ENCODE measurements at regions not wholly inside any gene's neighbourhood (a gene's known extent, or its start where the extent isn't known, plus 50 kb on each side); places are given as distances from the start of the nearest gene placed in this dataset.
"Not testable (repeated sequence)": the region's sequence is repeated elsewhere in the genome, so short reads cannot be mapped to it uniquely, and the experiment has no call there.

DNA sequence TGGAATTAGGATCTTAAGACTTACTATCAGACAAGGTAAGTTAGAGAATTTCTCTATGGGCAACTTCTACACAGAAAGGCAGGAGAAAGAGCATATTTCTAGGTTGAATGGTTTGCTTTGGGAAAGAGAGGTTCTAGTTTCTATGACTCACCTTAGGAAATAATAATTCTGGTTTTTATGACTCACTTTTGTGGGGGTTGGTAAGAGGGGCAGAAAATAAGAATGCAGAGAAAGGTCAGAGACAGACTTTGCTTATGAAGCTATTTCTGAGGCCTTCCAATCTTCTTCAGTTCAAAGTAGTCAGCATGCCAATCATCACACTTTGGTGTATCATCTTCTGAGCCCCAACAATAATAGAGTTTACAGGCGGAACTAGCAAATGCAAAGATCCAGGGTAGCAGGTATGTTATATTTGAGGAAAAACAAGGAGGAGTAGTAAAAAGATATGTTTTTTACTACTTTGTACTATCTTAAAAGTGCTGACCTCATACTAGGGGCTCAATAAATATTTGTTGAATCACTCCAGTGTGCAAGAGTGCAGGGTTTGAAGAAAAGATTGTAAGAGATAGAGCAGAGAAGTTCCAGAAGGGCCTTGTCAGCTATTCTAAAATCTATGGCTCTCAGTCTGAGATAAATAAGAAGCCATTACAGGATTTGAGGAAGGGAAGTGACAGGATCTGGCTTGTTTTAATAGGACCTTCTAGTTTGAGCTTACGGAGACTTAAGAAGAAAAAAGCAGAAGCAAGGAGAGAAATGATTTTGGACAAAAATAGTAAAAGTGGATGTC, 56.7 kb upstream of the LRFN5 start:
- no peak for DNase-seq

DNA sequence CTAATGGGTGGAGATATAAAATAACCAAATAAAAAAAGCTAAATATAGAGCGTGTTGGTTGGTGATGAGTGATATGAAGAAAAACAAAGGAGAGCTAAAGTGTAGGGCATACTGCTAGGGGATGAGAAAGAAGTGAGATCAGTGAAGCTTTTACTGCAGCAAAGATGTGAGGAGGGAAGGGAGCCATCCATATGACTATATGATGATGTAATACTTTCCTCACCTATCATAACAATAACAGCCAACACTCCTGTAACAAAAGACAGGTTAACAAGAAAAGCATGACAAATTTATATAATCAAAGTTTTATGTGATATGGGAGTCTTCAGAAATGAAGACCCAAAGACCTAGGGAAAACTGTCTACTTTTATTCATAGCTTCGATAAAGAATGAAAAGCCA, 57.4 kb upstream of the LRFN5 start:
- DNase-seq = no peak

DNA sequence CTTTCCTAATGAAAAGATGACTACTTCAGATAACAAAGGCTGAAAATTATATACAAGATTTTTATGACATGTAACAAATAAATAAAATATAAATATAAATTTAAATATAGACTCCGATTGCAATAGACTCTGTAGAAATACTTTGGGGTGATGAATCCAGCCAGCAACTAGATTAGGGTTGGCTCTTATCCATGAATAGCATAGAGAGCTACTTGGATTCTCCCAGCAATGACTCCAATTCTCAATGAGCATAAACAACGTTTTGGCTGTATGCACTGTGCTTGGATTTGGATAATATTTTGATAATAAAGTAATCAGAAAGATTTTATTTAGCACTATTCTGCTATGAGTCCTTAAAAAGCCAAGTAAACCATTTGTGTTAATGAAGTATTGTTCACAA, 58.0 kb upstream of the LRFN5 start:
- DNase-seq = no peak

DNA sequence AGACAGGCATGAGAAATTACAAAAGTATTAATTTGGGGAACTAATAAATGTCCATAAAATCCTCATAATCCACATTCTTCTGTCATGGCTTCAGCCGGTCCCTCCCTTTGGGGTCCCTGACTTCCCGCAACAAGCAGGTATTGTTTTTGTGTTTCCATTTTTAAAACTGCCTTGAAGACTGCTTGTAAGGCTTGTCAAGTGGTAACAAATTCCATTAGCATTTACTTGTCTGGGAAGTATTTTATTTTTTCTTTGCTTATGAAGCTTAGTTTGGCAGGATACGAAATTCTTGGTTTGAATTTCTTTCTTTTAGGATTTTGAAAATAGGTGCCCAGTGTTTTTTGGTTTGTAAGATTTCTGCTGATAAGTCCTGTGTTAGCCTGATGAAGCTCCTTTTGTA, 65.3 kb upstream of the LRFN5 start:
- no peak for DNase-seq

DNA sequence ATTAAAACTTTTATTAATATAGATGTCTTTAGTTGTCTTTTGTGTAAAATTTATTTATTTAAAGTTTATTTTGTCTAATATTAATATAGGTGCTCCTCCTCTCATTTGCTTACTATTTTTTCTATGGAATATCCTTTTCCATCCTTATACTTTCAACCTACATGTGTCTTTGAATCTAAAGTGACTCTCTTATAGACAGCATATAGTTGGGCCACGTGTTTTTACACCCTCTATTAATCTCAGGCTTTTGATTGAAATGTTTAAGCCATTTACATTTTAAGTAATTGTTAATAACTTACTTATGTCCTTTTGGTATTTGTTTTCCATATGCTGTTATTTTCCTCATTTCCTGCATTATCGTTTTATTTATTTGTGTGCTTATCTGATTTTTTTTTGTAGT, 74.4 kb upstream of the LRFN5 start:
- no peak for DNase-seq

DNA sequence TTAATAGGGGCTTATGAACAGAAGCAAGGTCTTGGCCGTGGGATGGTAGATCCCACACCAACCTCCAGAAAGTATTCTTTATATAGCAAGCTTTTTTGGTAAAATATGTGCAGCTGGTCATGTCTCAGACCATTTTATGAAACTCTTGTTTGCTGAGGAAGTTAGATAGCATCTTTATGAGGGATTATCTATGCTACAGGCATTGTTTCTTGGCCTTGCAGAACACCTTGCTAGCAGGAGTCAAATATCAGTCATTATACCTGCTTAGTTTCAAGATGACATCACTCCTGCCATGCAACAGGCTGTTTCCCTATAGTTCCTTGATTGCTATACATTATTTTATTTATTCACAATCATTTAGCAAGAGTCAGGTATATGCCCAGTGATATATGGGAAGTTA, 84.8 kb upstream of the LRFN5 start:
- no peak for DNase-seq

DNA sequence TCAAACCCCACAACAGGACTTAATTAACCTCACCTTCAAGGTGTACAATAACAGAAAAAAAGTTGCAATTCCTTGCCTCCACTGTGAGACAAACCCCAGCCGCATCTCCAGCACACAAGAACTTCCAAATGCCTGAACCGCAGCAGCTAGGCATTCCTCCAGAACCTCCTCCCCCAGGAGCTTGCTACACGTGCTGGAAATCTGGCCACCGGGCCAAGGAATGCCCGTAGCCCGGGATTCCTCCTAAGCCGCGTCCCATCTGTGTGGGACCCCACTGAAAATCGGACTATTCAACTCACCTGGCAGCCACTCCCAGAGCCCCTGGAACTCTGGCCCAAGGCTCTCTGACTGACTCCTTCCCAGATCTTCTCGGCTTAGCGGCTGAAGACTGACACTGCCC, 88.6 kb upstream of the LRFN5 start:
- not testable (repeated sequence) for DNase-seq

DNA sequence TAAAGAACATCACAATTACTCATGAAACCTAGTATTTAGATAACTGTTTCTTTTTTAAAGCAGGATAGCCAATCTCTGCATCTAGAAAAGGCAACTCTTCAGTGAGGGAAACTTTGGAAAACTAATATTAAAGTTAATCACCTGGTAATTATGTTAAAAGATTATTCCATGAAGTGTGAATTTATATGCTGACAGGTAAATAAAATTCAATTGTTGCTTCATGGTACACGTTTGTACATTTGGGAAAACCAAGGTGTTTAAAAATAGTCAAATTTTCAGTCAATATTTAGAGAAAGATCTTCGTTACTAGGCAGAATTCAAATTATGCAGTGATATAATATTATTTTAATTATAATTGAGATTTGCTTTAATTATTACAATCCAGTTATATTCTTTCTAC, 100.1 kb upstream of the LRFN5 start:
- no peak for DNase-seq

DNA sequence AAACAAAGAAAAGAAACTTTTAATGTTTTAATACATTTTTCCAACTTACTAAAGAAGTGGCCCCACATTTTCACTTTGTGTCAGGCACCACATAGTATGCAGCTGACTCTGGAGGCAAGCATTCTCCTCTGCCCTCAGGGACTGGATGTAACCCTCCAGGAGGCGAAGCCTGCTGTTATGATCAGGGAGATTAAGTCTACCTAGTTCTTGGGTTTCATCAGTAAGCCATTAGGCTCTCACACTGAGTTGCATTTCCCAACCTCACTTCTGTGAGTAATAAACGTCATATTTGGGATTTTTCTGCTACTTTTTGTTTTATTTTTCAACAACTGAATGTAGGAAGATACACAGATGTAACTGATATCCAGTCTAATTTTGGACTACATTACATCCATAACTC, 101.2 kb upstream of the LRFN5 start:
- DNase-seq = no peak

DNA sequence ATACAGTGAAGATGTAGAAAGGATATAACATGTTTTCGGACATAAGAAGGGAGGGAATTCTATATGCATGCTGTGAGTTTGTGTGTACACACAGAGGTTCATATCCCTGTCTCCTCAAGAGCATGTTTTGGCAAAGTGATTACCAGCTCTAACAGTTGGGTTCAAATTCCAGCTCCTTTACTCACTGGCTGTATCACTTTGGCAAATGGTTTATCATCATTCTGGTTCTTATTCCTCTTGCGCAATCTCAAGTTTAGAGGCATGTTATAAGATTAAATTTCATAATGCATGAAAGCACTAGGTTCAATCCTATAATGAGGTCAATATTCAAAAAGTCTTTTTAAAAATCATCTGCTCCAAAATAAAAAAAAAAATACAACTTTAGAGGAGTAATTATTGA, 107.7 kb upstream of the LRFN5 start:
- DNase-seq = no peak

DNA sequence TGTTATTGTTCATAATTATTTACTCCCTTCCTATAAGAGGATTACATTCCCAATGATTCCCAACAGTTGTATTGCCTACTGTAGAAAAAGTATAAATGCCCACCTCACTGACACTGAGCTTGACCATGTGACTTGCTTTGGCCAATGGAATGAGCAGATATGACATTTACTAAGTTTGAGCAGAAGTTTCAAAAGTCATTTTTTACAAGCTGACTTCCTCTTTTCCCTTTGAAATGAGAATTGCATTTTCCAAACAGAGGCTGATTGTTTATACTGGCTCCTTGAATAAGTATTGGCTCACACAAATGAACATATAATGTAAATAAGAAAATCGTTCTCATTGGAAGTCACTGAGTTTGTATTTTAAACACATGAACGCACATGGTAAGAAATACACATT, 116.4 kb upstream of the LRFN5 start:
- no peak for DNase-seq

DNA sequence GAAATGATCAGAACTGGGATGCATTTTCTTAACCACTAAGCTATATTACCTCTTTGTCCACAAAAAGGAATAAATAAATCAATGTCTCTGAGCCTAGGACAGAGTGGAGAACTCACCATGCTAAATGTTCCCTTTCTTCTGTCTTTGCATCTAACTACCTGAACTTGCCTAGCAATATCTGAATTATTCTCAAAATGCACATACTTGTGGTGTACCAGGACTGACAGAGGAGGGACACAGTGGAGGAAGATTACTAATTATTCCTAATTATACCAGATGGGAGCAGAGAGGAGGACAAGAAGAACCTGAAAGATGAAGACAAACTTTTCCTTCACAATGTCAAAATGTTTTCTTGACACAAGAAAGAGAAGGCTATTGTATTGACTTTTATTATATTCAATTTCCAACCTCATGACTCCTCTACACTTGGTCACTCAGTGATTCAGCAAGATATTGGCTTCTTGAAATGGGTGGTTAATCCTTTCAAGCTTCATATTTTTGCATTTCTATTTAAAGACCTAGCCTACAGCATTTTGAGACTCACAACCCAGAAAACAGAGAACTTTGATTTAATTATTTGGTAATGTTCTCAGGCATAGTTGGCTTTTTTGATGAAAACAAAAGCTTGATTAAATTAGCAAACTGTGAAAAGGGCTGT, 117.2 kb upstream of the LRFN5 start:
- DNase-seq = no peak

DNA sequence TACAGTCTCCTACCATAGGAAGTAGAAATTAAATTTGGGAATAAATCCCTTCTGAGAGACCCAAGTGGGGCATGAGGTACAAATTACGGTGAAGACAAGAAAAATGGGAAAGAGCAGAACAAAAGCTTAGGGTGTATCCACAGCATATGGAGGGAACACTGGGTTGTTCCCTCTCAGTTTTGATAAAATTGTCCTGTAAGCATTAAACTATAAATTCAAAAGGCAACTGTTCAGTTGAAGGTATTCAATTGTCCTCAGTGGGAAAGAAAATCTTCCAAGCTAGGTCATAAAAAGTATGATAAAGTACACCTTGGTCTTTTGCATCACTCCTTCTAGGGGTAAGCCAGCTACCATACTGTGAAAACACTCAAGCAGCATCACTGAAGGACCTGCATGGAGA, 118.3 kb upstream of the LRFN5 start:
- DNase-seq = no peak

DNA sequence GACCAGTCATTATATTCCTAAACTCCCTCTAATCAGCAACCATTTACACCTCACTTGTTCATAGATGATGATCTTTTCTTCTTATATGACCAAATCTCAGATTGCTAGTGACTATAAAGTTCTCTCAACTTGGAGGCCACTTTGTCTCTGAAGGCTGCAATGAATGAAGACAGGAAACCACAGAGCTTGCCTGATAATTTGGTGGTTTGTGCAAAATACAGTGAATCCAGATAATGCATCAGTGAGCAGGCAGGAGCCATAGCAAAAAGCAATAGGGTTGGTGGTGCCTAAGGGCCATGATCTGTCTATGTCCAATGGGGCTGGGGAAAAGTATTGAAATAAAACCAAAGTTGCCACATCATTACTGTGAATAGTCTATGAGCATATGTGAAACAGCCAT, 123.8 kb upstream of the LRFN5 start:
- DNase-seq = no peak

DNA sequence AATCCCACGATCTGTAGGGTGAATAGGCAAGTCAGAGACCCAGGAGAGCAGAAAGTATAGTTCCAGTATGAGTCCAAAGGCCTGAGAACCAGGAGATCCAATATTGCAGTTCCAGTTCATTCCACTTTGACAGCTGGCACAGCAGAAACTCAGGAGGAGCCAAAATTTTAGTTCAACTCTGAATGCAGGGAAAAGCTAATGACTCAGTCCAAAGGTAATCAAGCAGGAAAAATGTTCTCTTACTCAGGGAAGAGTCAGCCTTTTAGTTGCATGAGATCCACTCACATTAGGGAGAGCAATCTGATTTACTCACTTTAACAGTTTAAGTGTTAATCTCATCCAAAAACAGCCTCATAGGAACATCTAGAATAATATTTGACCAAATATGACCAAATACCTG, 130.2 kb upstream of the LRFN5 start:
- no peak for DNase-seq

DNA sequence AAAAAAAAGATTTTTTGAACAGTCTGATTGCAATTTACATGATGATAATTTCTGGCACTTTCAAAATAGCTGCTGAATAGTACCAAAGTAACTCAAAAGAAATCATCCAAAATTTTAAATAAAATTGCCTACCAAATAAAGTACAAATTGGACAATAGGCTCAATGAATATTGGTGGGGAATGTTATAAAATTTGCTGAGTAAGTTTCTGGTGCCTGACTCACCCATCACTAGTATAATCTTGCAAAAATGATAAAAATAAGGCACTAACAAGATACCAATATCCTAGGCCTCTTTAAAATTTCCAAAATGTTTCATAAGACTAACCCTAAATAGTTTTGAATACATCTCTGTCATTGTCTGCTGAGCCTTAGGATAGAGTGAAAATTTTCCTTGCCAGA, 145.3 kb upstream of the LRFN5 start:
- DNase-seq = no peak

DNA sequence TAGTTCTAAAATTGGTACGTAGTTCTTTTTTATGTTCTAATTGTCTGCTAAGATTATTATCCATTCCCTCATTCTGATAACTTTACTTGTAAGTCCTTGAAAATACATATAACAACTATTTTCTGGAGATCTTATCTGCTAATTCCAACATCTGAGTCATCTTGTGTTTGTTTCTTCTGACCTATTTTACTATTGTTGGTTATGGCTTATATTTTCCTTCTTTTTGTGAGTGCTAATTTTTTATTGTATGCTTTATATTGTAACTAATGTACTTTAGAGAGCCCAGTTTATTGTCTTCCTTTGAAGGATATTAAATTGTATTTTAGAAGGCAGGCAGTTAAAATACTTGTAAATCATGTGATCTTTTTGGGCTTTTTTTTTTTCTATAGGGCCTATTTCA, 149.3 kb upstream of the LRFN5 start:
- no peak for DNase-seq

DNA sequence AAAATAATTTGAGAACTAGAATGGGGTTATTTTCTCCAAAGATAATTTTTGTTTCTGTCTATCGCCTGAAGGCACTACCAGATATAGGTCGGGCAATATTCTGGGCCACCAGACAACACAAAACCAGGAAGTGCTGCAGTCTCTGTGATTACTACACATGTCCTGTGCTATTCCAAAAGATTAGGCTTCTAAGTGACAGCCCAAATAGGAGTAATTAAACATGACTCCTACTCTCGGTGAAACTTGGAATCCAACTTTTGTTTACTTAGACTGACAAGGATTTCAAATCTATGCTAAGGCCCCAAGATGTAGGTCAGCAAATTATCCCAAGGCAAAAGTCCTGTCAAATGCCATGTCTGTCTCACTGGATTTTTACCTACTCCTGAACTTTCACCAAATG, 157.6 kb upstream of the LRFN5 start:
- no peak for DNase-seq

DNA sequence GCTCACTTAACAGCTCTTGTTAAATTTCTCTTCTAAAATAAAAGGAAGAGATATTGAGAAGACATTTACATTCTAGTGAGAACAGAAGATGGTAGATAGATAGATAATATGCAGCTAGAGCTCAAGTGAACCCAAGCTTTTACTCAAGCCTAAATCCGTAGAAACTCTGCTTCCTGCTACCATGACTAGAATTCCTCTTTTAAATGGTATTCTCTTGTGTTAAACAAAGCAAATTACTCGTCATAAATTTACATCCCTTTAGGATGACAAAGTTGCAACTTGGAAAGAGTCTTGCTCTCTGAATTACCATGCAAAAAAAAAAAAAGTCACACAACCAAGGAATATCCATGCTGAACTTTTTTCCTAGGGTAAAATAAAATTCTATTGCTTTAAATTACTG, 160.7 kb upstream of the LRFN5 start:
- no peak for DNase-seq

DNA sequence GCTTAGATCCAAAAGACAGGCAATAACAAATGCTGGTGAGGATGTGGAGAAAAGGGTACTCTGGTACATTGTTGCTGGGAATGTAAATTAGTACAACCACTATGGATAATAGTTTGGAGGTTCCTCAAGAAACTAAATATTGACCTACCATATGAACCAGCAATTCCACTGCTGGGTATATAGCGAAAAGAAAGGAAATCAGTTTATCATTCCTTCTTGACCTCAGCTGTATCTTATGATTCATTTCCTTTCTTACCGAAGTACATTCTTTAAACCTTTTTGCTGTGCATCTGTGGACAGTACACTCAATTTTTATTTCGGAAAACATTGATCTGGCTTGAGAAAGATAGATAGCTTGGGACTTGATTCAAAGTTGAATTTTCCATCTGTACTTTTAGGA, 183.2 kb upstream of the LRFN5 start:
- DNase-seq = no peak

DNA sequence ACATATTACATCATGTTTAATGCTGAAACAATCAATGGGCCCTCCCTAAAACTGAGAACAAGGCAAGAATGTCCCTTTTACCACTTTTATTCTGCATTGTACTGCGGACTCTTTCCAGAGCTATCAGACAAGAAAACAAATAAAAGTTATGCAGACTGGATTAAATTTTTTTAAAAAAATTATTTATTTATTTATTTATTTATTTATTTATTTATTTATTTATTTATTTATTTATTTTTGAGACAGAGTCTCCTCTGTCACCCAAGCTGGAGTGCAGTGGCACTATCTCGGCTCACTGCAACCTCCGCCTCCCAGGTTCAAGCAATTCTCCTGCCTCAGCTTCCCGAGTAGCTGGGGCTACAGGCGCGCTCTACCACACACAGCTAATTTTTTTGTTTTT, 185.4 kb upstream of the LRFN5 start:
- not testable (repeated sequence) for DNase-seq

DNA sequence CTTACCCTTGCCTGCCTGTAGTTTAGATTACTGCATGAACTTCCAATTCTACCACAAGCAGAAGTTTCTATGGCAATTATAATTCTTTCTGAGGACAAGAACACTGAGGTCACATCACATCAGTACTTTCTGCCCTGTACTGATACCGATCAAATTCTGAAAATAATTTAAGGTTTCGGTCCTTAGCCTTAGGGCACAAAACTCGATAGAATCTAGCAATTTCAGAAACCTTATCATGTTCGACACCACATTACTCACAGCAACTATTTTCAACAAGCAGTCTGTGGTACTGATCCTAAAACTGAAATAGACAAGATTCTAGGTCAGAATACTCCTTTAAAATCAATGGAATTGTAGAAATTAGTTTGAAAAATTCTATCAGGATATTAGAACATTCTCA, 187.0 kb upstream of the LRFN5 start:
- DNase-seq = no peak

DNA sequence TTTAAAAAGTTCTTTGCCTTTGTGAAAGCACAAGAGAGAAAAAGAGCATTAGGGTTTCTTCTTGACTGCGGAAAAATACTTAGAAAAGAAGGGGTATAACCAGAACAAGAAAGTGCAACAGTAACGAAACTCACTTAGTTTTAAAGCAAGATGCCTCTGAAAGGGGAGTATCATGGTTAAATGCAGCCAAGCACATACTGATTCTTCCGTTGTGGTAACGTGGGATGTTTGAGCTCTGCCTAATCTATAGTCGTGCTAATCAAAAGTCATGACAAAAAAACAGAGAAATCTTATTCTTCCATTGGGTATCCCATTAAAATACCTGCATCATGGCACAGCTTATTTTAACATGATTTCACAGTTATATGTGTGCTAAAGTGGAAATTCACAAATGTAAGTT, 187.8 kb upstream of the LRFN5 start:
- DNase-seq = no peak

DNA sequence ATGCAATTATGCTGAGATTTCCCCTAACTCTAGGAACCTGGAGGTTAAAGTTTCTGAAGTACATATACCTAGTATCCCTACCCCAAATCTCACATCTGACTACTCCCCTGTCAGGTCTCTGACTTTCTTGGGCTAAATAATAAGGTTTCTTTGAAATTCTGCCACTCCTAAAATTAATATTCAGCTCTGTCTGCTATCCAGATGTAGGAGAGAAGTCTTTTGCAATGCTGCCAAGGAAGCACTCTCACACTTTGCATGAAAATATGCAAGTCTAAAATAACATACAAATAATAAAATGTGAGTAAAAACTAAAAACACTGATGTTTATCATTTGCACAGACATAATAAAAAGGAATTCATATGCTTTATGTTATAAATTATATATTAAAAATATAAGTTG, 196.9 kb upstream of the LRFN5 start:
- no peak for DNase-seq

DNA sequence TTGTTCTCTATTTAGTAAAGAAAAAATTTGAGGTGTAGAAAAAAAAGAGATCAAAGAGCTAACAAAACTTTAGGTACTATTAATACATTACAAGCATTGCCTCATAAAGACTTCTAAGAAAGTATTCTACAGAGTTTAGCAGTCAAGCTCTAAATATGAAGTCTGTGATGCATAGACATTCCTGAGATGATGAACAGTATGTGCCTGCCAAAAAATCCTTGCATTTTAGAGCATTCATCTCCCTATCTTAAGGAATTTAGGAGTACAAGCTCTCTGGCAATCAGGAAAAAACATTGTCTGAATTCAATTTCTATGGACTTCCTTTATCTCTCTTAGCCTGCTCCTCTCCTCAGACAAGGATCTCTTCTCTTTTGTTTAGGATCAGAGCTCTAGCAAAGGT, 202.6 kb upstream of the LRFN5 start:
- DNase-seq = no peak
